Lower leg skin (tissue), 3 donors: ENCODE measurements at regions not wholly inside any gene's neighbourhood (a gene's known extent, or its start where the extent isn't known, plus 50 kb on each side); places are given as distances from the start of the nearest gene placed in this dataset.

ENCODE experiments used
- CTCF ChIP-seq, 3 donors: fragments of 450-650 bp; IDR thresholded peaks; one replicate each; pipeline ENCODE4 v1.5.1; 2016; ENCODE audit warnings: antibody characterized with exemption in 3 of 3, mild to moderate bottlenecking in 3 of 3, moderate library complexity in 2 of 3
- POLR2A ChIP-seq, 2 donors: fragments of 450-650 bp; IDR thresholded peaks; one replicate each; pipeline ENCODE4 v1.6.1; 2016 to 2017; ENCODE audit warnings: antibody characterized with exemption in 2 of 2, mild to moderate bottlenecking in 1 of 2, moderate library complexity in 1 of 2

- TF ChIP-seq CTCF (IDR thresholded peaks at IDR 0.05) (no peak), POLR2A (IDR thresholded peaks at IDR 0.05) (no peak)
Observed at GRCh38 chr10:120177330-120177729, 279.7 kb upstream of the PLPP4 start.
